Chondrocyte (in vitro differentiated cells): ENCODE measurements at regions not wholly inside any gene's neighbourhood (a gene's known extent, or its start where the extent isn't known, plus 50 kb on each side); places are given as distances from the start of the nearest gene placed in this dataset.

Experiments used
- DNase-seq: peaks from one replicate; pipeline ENCODE4 v3.0.0; 2021; ENCODE audit warnings: mixed read lengths, low spot score
- H3K27ac Mint-ChIP-seq: one replicate; pipeline ENCODE4 v1.8.0; 2021; ENCODE audit warnings: mild to moderate bottlenecking, moderate library complexity, mixed read lengths; ENCODE audit not compliant: unreplicated experiment
- H3K27me3 Mint-ChIP-seq: 2 replicates; pipeline ENCODE4 v1.8.0; 2021; ENCODE audit warnings: low read depth, mixed read lengths
- H3K36me3 Mint-ChIP-seq: 2 replicates; pipeline ENCODE4 v1.8.0; 2021; ENCODE audit warnings: low read depth, mixed read lengths
- H3K4me1 Mint-ChIP-seq: 2 replicates; pipeline ENCODE4 v1.8.0; 2021; ENCODE audit warnings: low read depth, mild to moderate bottlenecking, mixed read lengths
- H3K4me3 Mint-ChIP-seq: one replicate; pipeline ENCODE4 v1.8.0; 2021; ENCODE audit warnings: mild to moderate bottlenecking, moderate library complexity, mixed read lengths; ENCODE audit not compliant: unreplicated experiment
- H3K9me3 Mint-ChIP-seq: 2 replicates; pipeline ENCODE4 v1.8.0; 2021; ENCODE audit warnings: low read depth, mixed read lengths
- TF ChIP-seq, protein P1 (sequence below): fragments of 200-600 bp; sonication (generic); IDR thresholded peaks from 2 replicates; pipeline ENCODE4 v1.5.0; 2021; ENCODE audit warnings: antibody characterized with exemption, mild to moderate bottlenecking, moderate library complexity

DNA sequence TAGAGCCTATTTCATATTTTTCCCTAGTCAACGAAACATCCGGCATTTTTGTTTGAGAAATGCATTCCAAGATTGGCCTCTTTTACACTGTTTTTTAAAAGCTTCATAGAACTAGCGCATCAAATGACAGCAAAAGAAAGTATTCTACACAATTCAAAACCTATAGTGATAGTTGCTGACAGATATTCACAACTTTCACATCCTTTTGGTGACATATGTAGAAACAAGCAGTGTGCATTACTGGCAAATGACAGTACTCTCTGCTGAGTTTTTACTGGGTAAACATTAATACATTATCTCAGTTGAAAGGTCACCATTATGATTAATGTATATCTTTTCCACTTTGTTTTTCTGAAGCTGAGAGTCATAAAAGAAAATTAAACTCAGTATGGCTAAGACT lies 135.4 kb upstream of the RGS18 start:
- no peaks in the 10 kb centered on the region for H3K27me3 Mint-ChIP-seq

DNA sequence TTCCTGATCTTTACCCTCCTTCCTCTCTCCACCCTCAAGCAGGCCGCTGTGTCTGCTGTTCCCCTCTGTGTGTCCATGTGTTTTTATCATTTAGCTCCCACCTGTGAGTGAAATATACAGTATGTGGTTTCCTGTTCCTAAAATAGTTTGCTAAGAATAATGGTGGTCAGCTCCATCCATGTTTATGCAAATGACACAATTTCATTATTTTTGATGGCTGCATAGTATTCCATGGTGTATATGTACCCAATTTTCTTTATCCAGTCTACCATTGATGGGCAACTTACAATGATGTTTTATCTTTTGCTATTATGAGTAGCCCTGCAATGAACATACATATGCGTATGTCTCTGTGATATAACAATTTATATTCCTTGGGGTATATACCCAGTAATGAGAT lies 133.4 kb upstream of the RGS18 start:
- Mint-ChIP-seq H3K27ac (no peak overlapping the region), H3K9me3 (no peaks in the 10 kb centered on the region), H3K27me3 (no peaks in the 10 kb centered on the region), H3K4me1 (no peaks in the 10 kb centered on the region), H3K4me3 (no peak overlapping the region), H3K36me3 (no peaks in the 10 kb centered on the region)
- no peak for DNase-seq
- TF ChIP-seq, protein P1, sequence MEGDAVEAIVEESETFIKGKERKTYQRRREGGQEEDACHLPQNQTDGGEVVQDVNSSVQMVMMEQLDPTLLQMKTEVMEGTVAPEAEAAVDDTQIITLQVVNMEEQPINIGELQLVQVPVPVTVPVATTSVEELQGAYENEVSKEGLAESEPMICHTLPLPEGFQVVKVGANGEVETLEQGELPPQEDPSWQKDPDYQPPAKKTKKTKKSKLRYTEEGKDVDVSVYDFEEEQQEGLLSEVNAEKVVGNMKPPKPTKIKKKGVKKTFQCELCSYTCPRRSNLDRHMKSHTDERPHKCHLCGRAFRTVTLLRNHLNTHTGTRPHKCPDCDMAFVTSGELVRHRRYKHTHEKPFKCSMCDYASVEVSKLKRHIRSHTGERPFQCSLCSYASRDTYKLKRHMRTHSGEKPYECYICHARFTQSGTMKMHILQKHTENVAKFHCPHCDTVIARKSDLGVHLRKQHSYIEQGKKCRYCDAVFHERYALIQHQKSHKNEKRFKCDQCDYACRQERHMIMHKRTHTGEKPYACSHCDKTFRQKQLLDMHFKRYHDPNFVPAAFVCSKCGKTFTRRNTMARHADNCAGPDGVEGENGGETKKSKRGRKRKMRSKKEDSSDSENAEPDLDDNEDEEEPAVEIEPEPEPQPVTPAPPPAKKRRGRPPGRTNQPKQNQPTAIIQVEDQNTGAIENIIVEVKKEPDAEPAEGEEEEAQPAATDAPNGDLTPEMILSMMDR = no peak

More for the DNA sequence above, 135.4 kb upstream of the RGS18 start:
- no peak overlapping the region for H3K4me3 Mint-ChIP-seq
- no peaks in the 10 kb centered on the region for H3K9me3 Mint-ChIP-seq
- TF ChIP-seq, protein P1 = no peak
- H3K36me3 Mint-ChIP-seq = no peaks in the 10 kb centered on the region
- H3K27ac Mint-ChIP-seq = no peak overlapping the region
- no peak for DNase-seq
- H3K4me1 Mint-ChIP-seq = no peaks in the 10 kb centered on the region

DNA sequence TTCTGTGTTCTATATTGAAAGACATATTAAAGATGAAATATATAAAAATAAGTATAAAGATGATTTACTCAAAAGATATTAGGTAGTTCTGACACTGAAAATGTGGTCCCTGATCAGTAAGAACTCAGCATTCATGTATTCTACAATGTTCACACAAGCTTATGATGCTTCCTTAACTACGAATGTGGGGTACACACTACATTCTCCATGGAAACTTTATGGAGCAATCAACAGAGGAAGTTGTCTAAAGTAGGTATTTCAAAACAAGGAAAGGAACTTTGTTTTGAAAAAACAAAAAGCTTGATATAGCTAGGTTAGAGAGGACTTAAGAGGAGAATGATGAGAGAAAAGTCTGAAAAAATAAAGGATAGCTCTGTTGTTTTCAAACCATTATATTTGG lies 119.7 kb upstream of the RGS18 start:
- DNase-seq = no peak
- no peak overlapping the region for H3K4me3 Mint-ChIP-seq

DNA sequence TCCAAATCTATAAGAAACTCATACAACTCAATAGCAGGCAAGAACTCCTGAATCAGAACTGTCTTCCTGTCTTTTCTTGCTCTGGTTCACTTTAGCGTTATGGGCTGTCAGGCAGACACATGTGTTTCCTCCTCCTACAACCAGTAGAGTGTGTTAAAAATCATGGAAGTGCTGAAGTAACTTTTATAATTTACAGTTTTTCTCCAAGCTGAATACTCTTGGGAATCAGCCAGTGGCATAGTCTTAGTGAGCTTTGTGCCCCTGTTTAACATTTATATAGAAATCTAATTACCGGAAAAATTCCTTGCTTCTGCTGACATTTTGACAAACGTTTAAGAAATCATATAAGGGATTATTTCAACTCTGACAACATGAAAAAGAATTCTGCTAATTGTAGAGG lies 113.1 kb upstream of the RGS18 start:
- no peaks in the 10 kb centered on the region for H3K36me3 Mint-ChIP-seq
- H3K9me3 Mint-ChIP-seq = no peaks in the 10 kb centered on the region
- no peak overlapping the region for H3K4me3 Mint-ChIP-seq
- peaks cover 20% of the 10 kb centered on the region for H3K27me3 Mint-ChIP-seq
- no peak overlapping the region for H3K27ac Mint-ChIP-seq
- TF ChIP-seq, protein P1 = no peak
- H3K4me1 Mint-ChIP-seq = peaks cover 3% of the 10 kb centered on the region
- no peak for DNase-seq

More for the DNA sequence above, 119.7 kb upstream of the RGS18 start:
- peaks cover 3% of the 10 kb centered on the region for H3K4me1 Mint-ChIP-seq
- peaks cover 9% of the 10 kb centered on the region for H3K9me3 Mint-ChIP-seq
- TF ChIP-seq, protein P1 = no peak
- no peaks in the 10 kb centered on the region for H3K36me3 Mint-ChIP-seq
- no peak overlapping the region for H3K27ac Mint-ChIP-seq
- peaks cover 7% of the 10 kb centered on the region for H3K27me3 Mint-ChIP-seq

DNA sequence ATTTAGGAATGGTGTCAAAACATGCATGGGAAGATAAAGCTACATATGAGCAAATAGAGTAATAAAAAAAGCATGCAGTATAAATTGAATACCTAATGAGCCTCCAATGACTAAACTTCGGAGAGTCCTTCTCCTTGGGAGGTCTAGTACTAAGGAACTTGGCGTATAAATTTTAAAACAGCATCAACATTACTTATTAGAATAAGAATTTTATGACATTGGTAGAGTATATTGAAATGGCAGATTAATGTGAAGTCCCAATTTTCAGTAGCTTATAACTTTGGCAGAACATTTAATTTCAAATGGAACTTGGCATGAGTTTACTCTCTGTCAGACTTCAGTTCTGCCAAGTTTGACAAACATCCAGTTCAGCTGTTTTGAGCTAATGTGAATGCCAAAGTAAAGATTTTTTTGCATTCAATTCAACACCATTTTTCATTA lies 104.7 kb upstream of the RGS18 start:
- H3K4me3 Mint-ChIP-seq = no peak overlapping the region
- no peaks in the 10 kb centered on the region for H3K36me3 Mint-ChIP-seq
- DNase-seq = no peak
- TF ChIP-seq, protein P1 = no peak
- H3K4me1 Mint-ChIP-seq = peaks cover 6% of the 10 kb centered on the region
- no peak overlapping the region for H3K27ac Mint-ChIP-seq
- peaks cover 8% of the 10 kb centered on the region for H3K27me3 Mint-ChIP-seq
- no peaks in the 10 kb centered on the region for H3K9me3 Mint-ChIP-seq
